IMR-90 (cell line): ENCODE measurements at regions not wholly inside any gene's neighbourhood (a gene's known extent, or its start where the extent isn't known, plus 50 kb on each side); places are given as distances from the start of the nearest gene placed in this dataset.

ENCODE experiments used
- CEBPB ChIP-seq: IDR thresholded peaks from 2 replicates; pipeline ENCODE4 v1.6.1; 2012; ENCODE audit warnings: low read depth, low read length, improper control_type of control experiment
- POLR2A ChIP-seq: IDR thresholded peaks from 2 replicates; pipeline ENCODE4 v1.6.1; 2012; ENCODE audit warnings: mild to moderate bottlenecking, low read depth, low read length
- TF ChIP-seq, protein P1 (sequence below): conservative IDR thresholded peaks from 2 replicates; pipeline ENCODE4 v1.5.1; 2012; ENCODE audit warnings: mild to moderate bottlenecking, low read depth, low read length, improper control_type of control experiment

DNA sequence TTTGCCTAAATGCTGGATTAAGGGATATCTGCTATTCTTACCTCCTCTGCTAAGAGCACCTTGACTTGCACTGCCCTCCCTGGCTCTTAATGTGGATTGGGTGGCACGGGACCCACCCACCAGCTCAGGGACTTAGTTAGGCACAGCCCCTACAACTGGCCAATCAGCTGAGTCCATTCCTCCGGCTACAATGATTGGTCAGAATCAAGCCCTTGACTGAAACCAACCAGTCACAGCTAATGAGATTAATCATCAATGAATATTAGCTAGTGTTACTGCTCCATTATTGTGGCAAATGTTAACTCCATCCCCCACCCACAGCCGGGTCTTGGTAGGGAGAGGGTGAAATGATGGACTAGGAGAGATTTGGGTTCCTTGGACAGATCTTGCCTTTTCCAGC lies 328.0 kb downstream of the MN1 start:
- TF ChIP-seq POLR2A: no peak
- TF ChIP-seq, protein P1, sequence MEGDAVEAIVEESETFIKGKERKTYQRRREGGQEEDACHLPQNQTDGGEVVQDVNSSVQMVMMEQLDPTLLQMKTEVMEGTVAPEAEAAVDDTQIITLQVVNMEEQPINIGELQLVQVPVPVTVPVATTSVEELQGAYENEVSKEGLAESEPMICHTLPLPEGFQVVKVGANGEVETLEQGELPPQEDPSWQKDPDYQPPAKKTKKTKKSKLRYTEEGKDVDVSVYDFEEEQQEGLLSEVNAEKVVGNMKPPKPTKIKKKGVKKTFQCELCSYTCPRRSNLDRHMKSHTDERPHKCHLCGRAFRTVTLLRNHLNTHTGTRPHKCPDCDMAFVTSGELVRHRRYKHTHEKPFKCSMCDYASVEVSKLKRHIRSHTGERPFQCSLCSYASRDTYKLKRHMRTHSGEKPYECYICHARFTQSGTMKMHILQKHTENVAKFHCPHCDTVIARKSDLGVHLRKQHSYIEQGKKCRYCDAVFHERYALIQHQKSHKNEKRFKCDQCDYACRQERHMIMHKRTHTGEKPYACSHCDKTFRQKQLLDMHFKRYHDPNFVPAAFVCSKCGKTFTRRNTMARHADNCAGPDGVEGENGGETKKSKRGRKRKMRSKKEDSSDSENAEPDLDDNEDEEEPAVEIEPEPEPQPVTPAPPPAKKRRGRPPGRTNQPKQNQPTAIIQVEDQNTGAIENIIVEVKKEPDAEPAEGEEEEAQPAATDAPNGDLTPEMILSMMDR: no peak
- TF ChIP-seq CEBPB: no peak
